Duodenal mucosa (tissue), 2 donors: ENCODE measurements at regions not wholly inside any gene's neighbourhood (a gene's known extent, or its start where the extent isn't known, plus 50 kb on each side); places are given as distances from the start of the nearest gene placed in this dataset.
"Not testable (repeated sequence)": the region's sequence is repeated elsewhere in the genome, so short reads cannot be mapped to it uniquely, and the experiment has no call there.

ENCODE experiments used
- H3K27ac ChIP-seq: one replicate; pipeline ENCODE4 v1.7.0; 2013; ENCODE audit warnings: low read depth, low read length
- H3K27me3 ChIP-seq, 2 donors: one replicate each; pipeline ENCODE4 v1.7.0; 2013; ENCODE audit warnings: low read length in 2 of 2, control low read depth in 1 of 2; ENCODE audit not compliant: insufficient read depth in 2 of 2, control insufficient read depth in 1 of 2
- H3K36me3 ChIP-seq, 2 donors: one replicate each; pipeline ENCODE4 v1.7.0; 2013; ENCODE audit warnings: low read length in 2 of 2, control low read depth in 1 of 2; ENCODE audit not compliant: insufficient read depth in 2 of 2, control insufficient read depth in 1 of 2
- H3K4me1 ChIP-seq, 2 donors: one replicate each; pipeline ENCODE4 v1.7.0; 2013; ENCODE audit warnings: low read length in 2 of 2, control low read depth in 1 of 2; ENCODE audit not compliant: insufficient read depth in 2 of 2, control insufficient read depth in 1 of 2
- H3K4me3 ChIP-seq, 2 donors: one replicate each; pipeline ENCODE4 v1.7.0; 2013; ENCODE audit warnings: low read length in 2 of 2, low read depth in 1 of 2
- H3K9ac ChIP-seq, 2 donors: one replicate each; pipeline ENCODE4 v1.7.0; 2013; ENCODE audit warnings: low read length in 2 of 2, low read depth in 1 of 2
- H3K9me3 ChIP-seq, 2 donors: one replicate each; pipeline ENCODE4 v1.7.0; 2013; ENCODE audit warnings: low read length in 2 of 2, control low read depth in 1 of 2; ENCODE audit not compliant: control insufficient read depth in 1 of 2

DNA sequence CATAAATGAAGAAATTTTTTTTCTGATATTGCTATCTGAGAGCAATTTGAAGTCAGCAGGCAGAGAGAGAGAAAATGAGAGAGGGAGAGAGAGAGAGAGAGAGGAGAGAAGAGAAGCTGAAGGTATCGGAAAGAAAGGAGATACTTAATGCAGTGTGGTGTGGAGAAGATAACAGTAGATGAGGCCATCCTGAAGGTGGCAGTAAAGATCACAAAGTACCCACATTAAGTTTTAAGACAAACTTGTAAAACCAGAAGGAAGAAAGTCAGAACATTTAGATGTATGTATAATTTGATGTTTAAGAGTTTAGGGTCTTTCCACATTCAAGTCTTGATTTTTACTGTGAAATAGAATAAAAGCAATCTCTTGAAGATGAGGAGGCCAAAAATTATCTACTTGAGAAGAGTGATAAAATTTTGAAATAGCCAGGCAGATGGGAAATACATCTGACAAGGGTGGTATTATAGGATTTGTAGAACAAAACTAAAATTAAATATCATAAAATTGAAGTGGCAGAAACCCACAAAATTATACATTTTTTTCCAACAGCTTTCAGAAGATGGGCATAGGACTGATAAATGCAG is 1753.4 kb downstream of the MRPL39 start:
- no peak overlapping the region for H3K9ac ChIP-seq
- H3K27me3 ChIP-seq = no peaks in the 10 kb centered on the region
- no peak overlapping the region for H3K27ac ChIP-seq
- H3K4me1 ChIP-seq = no peaks in the 10 kb centered on the region
- H3K9me3 ChIP-seq = peaks cover 5 to 6% of the 10 kb centered on the region in 2 donors
- H3K4me3 ChIP-seq = no peak overlapping the region
- H3K36me3 ChIP-seq = no peaks in the 10 kb centered on the region

DNA sequence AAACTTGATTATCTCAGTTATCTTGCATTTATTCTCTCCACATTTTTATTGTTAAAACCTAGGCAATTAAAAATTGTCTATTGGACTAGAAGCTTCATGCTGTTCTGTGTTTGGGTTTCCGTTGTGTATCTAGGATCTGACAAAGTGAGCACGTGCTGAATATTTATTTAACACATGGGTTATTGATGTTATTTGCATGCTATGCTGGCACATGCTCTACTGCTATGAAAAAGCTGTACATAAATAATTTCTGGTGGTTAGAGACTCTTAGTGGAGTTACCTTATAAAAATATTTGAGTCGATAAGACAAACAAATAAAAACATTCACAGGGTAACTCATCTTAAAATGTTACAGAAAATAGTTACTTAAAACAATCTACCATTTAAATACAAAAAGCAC is 1769.7 kb downstream of the MRPL39 start:
- H3K27me3 ChIP-seq = no peaks in the 10 kb centered on the region
- peaks cover 17 to 21% of the 10 kb centered on the region in 2 donors for H3K9me3 ChIP-seq
- no peaks in the 10 kb centered on the region for H3K36me3 ChIP-seq
- no peak overlapping the region for H3K9ac ChIP-seq
- H3K4me3 ChIP-seq = no peak overlapping the region
- H3K4me1 ChIP-seq = no peaks in the 10 kb centered on the region
- no peak overlapping the region for H3K27ac ChIP-seq

DNA sequence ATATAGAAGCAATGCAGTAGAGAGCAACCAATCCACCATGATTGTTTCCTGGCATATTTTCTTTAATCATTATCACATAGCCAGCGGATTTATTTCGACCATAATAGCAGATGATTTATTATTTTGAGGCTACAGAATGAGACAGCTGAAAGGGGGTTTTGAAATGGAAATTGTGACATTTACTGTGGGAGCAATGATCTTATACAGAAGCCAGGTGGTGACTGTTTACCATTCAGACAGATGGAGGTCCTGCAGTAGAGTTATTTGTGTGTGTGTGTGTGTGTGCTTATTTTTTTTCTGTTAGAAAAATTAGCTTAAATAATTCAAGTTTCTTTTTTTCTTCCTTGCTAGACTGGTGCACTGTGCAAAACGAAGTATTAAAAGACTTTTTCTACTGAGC is 1784.5 kb downstream of the MRPL39 start:
- no peaks in the 10 kb centered on the region for H3K36me3 ChIP-seq

DNA sequence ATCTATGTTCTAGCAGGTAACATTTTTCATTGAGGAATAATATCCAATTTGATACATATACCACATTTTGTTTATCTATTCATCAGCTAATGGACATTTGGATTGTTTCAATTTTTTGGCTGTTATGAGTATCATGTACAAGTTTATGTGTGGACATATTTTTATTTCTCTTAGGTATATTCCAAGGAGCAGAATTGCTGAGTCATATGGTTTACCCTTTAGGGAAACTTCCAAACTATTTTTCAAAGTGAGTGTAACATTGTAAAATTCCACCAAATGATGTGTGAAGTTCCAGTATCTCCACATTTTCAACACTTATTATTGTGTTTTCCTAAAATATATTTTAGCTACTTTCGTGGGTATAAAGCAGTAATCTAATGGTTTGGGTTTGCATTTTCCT is 1789.9 kb downstream of the MRPL39 start:
- Histone ChIP-seq H3K9me3 (peaks cover 3 to 8% of the 10 kb centered on the region in 2 donors), H3K36me3 (no peaks in the 10 kb centered on the region)

More for the DNA sequence above, 1784.5 kb downstream of the MRPL39 start:
- Histone ChIP-seq H3K4me3 (no peak overlapping the region), H3K9ac (no peak overlapping the region), H3K27me3 (no peaks in the 10 kb centered on the region), H3K27ac (no peak overlapping the region), H3K4me1 (no peaks in the 10 kb centered on the region), H3K9me3 (peaks cover 0 to 3% of the 10 kb centered on the region in 2 donors)

DNA sequence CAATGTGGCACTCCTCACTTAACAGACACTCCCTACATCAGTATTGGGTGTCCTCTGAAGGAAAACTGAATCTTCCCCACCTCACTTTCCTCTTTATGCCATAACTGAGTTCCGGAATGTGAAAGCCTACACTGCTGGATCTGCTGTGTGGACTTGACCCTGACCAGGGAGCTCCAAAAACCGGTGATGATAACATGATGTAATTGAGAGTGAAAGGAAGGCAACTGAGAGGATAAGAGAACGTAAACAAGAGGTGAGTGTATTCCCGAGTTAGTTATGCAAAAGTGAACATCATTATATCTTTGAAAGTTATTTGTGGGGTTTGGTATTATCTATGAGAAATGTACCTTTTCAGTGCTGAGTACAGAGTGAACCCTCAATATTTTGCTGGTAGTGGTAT is 1794.8 kb downstream of the MRPL39 start:
- no peak overlapping the region for H3K9ac ChIP-seq
- no peaks in the 10 kb centered on the region for H3K4me1 ChIP-seq
- no peaks in the 10 kb centered on the region for H3K36me3 ChIP-seq
- H3K9me3 ChIP-seq = peaks cover 4 to 17% of the 10 kb centered on the region in 2 donors
- H3K27me3 ChIP-seq = no peaks in the 10 kb centered on the region
- no peak overlapping the region for H3K4me3 ChIP-seq
- no peak overlapping the region for H3K27ac ChIP-seq

More for the DNA sequence above, 1789.9 kb downstream of the MRPL39 start:
- Histone ChIP-seq H3K4me3 (no peak overlapping the region), H3K27ac (no peak overlapping the region), H3K4me1 (no peaks in the 10 kb centered on the region), H3K27me3 (no peaks in the 10 kb centered on the region), H3K9ac (no peak overlapping the region)

DNA sequence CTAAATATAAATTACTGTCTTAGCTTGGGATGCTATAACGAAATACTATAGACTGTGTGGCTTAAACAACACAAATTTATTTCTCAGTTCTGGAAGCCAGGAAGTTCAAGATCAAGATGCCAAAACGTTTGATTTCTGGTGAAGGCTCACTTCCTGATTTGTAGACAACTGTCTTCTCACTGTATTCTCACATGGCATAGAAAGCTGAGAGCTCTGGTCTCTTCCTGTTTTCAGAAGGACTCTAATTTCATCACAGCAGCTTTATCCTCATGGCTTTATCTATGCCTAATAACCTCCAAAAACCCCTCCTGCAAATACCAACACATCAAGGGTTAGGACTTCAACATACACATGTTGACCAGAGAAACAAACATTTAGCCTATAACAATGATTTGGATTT is 1795.5 kb downstream of the MRPL39 start:
- no peaks in the 10 kb centered on the region for H3K36me3 ChIP-seq
- H3K9me3 ChIP-seq = peaks cover 4 to 13% of the 10 kb centered on the region in 2 donors
- H3K27ac ChIP-seq = no peak overlapping the region
- no peaks in the 10 kb centered on the region for H3K27me3 ChIP-seq
- H3K9ac ChIP-seq = no peak overlapping the region
- no peak overlapping the region for H3K4me3 ChIP-seq
- no peaks in the 10 kb centered on the region for H3K4me1 ChIP-seq

DNA sequence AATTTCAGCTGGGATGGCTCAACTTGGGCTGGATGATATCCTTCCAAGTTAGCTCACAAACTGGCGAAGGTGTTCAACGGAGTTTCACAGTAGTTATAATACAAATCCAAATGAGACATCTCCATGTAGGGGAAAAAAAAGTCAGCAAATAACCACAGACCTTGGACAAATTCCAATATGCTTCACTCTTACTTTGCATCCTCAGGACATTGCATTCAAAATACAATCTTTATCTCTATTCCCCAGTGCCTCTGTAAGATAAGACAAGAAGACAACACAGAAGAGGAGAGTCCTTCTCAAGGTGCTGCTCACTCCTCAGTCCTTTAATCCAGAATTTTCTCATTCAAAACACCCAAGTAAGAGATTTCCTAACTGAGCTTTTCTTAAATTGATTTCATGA is 1797.7 kb downstream of the MRPL39 start:
- Histone ChIP-seq H3K4me1 (no peaks in the 10 kb centered on the region), H3K27ac (no peak overlapping the region), H3K9ac (no peak overlapping the region), H3K27me3 (no peaks in the 10 kb centered on the region), H3K4me3 (no peak overlapping the region), H3K9me3 (peaks cover 4 to 16% of the 10 kb centered on the region in 2 donors), H3K36me3 (no peaks in the 10 kb centered on the region)

DNA sequence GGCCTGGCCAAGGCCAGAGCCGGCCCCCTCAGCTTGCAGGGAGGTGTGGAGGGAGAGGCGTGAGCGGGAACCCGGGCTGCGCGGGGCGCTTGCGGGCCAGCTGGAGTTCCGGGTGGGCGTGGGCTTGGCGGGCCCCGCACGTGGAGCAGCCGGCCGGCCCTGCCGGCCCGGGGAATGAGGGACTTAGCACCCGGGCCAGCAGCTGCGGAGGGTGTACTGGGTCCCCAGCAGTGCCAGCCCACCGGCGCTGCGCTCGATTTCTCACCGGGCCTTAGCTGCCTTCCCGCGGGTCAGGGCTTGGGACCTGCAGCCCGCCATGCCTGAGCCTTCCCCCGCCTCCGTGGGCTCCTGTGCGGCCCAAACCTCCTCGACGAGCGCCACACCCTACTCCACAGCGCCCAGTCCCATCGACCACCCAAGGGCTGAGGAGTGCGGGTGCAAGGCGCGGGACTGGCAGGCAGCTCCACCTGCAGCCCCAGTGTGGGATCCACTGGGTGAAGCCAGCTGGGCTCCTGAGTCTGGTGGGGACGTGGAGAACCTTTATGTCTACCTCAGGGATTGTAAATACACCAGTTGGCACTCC is 1800.2 kb downstream of the MRPL39 start:
- H3K4me1 ChIP-seq, H3K27ac ChIP-seq, H3K27me3 ChIP-seq, H3K9me3 ChIP-seq, H3K4me3 ChIP-seq, H3K9ac ChIP-seq, H3K36me3 ChIP-seq: not testable (repeated sequence)

DNA sequence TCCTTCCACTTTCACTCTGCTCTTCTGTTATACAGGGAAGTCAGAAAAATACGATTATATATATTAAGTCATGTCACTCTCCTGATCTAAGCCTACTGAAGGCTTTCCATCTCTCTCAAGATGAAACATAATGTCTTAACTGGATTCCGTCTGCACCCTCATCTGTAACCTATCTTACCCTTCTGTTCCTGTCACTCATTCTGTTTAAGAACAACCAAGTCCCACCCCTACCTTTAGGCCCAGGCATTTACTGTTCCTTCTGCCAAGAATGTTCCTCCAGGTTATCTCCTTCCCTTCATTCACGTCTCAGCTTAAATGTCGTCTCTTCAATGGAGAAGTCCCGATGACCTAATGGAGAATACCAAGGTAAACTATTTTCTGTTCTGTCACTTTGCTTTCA is 1802.4 kb downstream of the MRPL39 start:
- H3K4me3 ChIP-seq = no peak overlapping the region
- no peaks in the 10 kb centered on the region for H3K4me1 ChIP-seq

DNA sequence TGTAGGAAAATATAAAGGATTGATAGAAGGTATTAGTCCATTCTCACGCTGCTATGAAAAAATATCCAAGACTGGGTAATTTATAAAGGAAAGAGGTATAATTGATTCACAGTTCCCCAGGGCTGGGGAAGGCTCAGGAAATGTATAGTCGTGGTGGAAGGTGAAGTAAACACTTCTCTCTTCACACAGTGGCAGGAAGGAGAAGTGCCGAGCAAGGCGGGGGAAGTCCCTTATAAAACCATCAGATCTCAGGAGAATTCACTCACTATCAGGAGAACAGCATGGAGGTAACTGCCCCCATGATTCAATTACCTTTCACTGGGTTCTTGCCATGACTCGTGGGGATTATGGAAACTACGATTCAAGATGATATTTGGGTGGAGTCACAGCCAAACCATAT is 1806.0 kb downstream of the MRPL39 start:
- H3K4me1 ChIP-seq = no peaks in the 10 kb centered on the region
- H3K27ac ChIP-seq = no peak overlapping the region
- H3K27me3 ChIP-seq = no peaks in the 10 kb centered on the region
- no peak overlapping the region for H3K9ac ChIP-seq
- H3K4me3 ChIP-seq = no peak overlapping the region
- H3K9me3 ChIP-seq = peaks cover 4 to 14% of the 10 kb centered on the region in 2 donors
- no peaks in the 10 kb centered on the region for H3K36me3 ChIP-seq

More for the DNA sequence above, 1802.4 kb downstream of the MRPL39 start:
- Histone ChIP-seq H3K9me3 (peaks cover 2 to 18% of the 10 kb centered on the region in 2 donors), H3K27ac (no peak overlapping the region), H3K36me3 (no peaks in the 10 kb centered on the region), H3K9ac (no peak overlapping the region), H3K27me3 (no peaks in the 10 kb centered on the region)
